OCI-LY7 (cell line): ENCODE measurements at regions not wholly inside any gene's neighbourhood (a gene's known extent, or its start where the extent isn't known, plus 50 kb on each side); places are given as distances from the start of the nearest gene placed in this dataset.
A peak's percentile ranks its signal among the peaks of the same experiment; 100 is the strongest.
"Not testable (repeated sequence)": the region's sequence is repeated elsewhere in the genome, so short reads cannot be mapped to it uniquely, and the experiment has no call there.

Experiments
- BruUV-seq: library from RNA; stranded (reverse); fragments of 400-500 nt; replicated peaks from 2 replicates; lab custom pipeline; 2021; lab: Mats Ljungman, UMichigan
- CTCF ChIA-PET: fragments of 300-600 bp; sonication (Branson Sonifier 250); formaldehyde crosslinking; loops from one replicate; lab custom pipeline; 2022; ENCODE audit warnings: antibody characterized with exemption; ENCODE audit not compliant: unreplicated experiment; lab: Charles Lee
- POLR2A ChIA-PET: fragments of 300-600 bp; sonication (Branson Sonifier 250); formaldehyde crosslinking; loops from one replicate; lab custom pipeline; 2022; ENCODE audit warnings: antibody characterized with exemption; lab: Charles Lee
- DNase-seq: peaks from one replicate; pipeline ENCODE4 v3.0.0-alpha.2; 2015; ENCODE audit warnings: low spot score
- H2AFZ ChIP-seq: fragments of 200-600 bp; sonication (generic), shearing (Covaris generic); 2 replicates; pipeline ENCODE4 v1.6.1; 2014; ENCODE audit warnings: mild to moderate bottlenecking, antibody characterized with exemption, low read length, moderate library complexity
- H3K27ac ChIP-seq: fragments of 200-600 bp; sonication (generic); 2 replicates; pipeline ENCODE4 v1.5.1; 2014; ENCODE audit warnings: mixed run types, low read depth, mild to moderate bottlenecking, moderate library complexity, low read length, inconsistent platforms; ENCODE audit not compliant: poor library complexity, severe bottlenecking
- H3K36me3 ChIP-seq: fragments of 200-600 bp; sonication (generic); 2 replicates; pipeline ENCODE4 v1.6.1; 2014; ENCODE audit warnings: mild to moderate bottlenecking, antibody characterized with exemption, low read length, moderate library complexity, mixed read lengths; ENCODE audit not compliant: insufficient read depth
- H3K4me1 ChIP-seq: fragments of 200-600 bp; sonication (generic); 2 replicates; pipeline ENCODE4 v1.5.1; 2014; ENCODE audit warnings: mild to moderate bottlenecking, low read length; ENCODE audit not compliant: insufficient read depth, poor library complexity, severe bottlenecking
- H3K4me2 ChIP-seq: fragments of 200-600 bp; sonication (generic); 2 replicates; pipeline ENCODE4 v1.6.1; 2014; ENCODE audit warnings: mild to moderate bottlenecking, low read length
- H3K4me3 ChIP-seq: fragments of 200-600 bp; sonication (generic); 2 replicates; pipeline ENCODE4 v1.5.1; 2014; ENCODE audit warnings: mild to moderate bottlenecking, low read depth, low read length; ENCODE audit not compliant: poor library complexity, severe bottlenecking
- H3K79me2 ChIP-seq: fragments of 200-600 bp; sonication (generic); 2 replicates; pipeline ENCODE4 v1.6.1; 2016; ENCODE audit warnings: low read depth, mild to moderate bottlenecking, low read length, moderate library complexity, mixed read lengths; ENCODE audit not compliant: insufficient read depth
- H3K9me2 ChIP-seq: fragments of 200-600 bp; sonication (generic); 2 replicates; pipeline ENCODE4 v1.6.1; 2016; ENCODE audit warnings: mild to moderate bottlenecking, low read length, mixed read lengths; ENCODE audit not compliant: insufficient read depth
- H3K9me3 ChIP-seq: fragments of 200-600 bp; sonication (generic); 2 replicates; pipeline ENCODE4 v1.6.1; 2014; ENCODE audit warnings: mild to moderate bottlenecking, mixed run types, low read length, mixed read lengths
- H4K20me1 ChIP-seq: fragments of 200-600 bp; sonication (generic); 2 replicates; pipeline ENCODE4 v1.6.1; 2014; ENCODE audit warnings: mild to moderate bottlenecking, antibody characterized with exemption, low read length, moderate library complexity, mixed read lengths; ENCODE audit not compliant: insufficient read depth
- intact Hi-C: fragments of 100-400 bp; cut with micrococcal nuclease; formaldehyde crosslinking; loops from one replicate; pipeline ENCODE4 v1.10.0; 2022; ENCODE audit not compliant: unreplicated experiment
- TF ChIP-seq, protein P1 (sequence below): fragments of 200-600 bp; sonication (generic); conservative IDR thresholded peaks from 2 replicates; pipeline ENCODE4 v1.5.1; 2014; ENCODE audit warnings: mild to moderate bottlenecking, antibody characterized with exemption, low read length, moderate library complexity, mixed read lengths

DNA sequence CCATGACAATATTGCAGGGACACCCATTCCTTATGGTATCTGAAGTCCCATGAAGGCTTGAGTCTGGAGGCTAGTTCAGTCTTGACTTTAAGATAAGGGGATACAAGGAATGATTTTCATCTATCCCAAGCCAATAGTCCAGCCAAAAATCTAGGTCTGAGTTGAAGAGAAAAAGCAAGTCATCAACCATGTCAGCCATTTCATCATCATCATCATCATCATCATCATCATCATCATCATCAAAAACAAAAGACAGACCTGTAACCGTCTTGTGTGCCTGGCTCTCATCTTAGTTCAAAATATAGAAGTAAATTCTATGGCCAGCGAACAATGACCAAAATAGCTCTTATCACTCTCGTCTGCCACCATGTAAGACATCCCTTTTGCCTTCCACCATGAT is 59.5 kb upstream of the FAM90A26 start:
- H3K27ac ChIP-seq, H3K9me2 ChIP-seq, H3K4me2 ChIP-seq, H3K9me3 ChIP-seq, CTCF ChIA-PET, intact Hi-C loops, H3K4me1 ChIP-seq, H3K36me3 ChIP-seq, POLR2A ChIA-PET, H4K20me1 ChIP-seq, H3K4me3 ChIP-seq, H2AFZ ChIP-seq, BruUV-seq, H3K79me2 ChIP-seq, DNase-seq: not testable (repeated sequence)

DNA sequence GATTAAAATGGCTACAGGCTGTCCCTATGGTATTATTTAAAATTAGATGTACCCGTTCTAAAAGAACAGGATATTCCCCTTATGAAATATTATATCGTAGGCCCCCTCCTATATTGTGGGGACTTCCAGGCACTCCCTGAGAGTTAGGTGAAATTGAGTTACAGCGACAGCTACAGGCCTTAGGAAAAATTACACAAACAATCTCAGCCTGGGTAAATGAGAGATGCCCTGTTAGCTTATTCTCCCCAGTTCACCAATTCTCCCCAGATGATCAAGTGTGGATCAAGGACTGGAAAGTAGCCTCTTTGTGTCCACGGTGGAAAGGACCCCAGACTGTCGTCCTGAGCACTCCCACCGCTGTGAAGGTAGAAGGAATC is 67.1 kb upstream of the FAM90A26 start:
- intact Hi-C loops, POLR2A ChIA-PET: not testable (repeated sequence)

DNA sequence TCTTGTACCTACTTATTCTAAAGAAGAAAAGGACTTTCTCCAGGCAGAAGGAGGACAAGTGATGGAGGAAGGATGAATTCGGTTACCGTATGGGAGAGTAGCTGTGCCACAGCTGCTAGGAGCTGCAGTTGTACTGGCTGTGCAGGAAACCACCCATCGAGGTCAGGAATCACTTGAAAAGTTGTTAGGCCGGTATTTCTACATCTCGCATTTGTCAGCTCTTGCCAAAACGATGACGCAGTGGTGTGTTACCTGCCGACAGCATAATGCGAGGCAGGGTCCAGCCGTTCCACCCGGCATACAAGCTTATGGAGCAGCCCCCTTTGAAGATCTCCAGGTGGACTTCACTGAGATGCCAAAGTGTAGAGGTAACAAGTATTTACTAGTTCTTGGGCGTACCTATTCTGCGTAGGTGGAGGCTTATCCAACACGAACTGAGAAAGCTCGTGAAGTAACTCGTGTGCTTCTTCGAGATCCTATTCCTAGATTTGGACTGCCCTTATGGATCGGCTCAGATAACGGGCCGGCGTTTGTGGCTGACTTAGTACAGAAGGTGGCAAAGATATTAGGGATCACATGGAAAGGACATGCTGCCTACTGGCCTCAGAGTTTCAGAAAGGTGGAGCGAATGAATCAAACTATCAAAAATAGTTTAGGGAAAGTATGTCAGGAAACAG is 67.6 kb upstream of the FAM90A26 start:
- H3K79me2 ChIP-seq, CTCF ChIA-PET, BruUV-seq: not testable (repeated sequence)

More for the DNA sequence above, 67.1 kb upstream of the FAM90A26 start:
- H3K4me3 ChIP-seq, BruUV-seq, H3K4me1 ChIP-seq, H3K27ac ChIP-seq, H4K20me1 ChIP-seq, H3K79me2 ChIP-seq, H3K36me3 ChIP-seq, H3K9me3 ChIP-seq, H2AFZ ChIP-seq, H3K4me2 ChIP-seq, DNase-seq, CTCF ChIA-PET, H3K9me2 ChIP-seq: not testable (repeated sequence)
- TF ChIP-seq, protein P1, sequence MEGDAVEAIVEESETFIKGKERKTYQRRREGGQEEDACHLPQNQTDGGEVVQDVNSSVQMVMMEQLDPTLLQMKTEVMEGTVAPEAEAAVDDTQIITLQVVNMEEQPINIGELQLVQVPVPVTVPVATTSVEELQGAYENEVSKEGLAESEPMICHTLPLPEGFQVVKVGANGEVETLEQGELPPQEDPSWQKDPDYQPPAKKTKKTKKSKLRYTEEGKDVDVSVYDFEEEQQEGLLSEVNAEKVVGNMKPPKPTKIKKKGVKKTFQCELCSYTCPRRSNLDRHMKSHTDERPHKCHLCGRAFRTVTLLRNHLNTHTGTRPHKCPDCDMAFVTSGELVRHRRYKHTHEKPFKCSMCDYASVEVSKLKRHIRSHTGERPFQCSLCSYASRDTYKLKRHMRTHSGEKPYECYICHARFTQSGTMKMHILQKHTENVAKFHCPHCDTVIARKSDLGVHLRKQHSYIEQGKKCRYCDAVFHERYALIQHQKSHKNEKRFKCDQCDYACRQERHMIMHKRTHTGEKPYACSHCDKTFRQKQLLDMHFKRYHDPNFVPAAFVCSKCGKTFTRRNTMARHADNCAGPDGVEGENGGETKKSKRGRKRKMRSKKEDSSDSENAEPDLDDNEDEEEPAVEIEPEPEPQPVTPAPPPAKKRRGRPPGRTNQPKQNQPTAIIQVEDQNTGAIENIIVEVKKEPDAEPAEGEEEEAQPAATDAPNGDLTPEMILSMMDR: peak; percentile 57

DNA sequence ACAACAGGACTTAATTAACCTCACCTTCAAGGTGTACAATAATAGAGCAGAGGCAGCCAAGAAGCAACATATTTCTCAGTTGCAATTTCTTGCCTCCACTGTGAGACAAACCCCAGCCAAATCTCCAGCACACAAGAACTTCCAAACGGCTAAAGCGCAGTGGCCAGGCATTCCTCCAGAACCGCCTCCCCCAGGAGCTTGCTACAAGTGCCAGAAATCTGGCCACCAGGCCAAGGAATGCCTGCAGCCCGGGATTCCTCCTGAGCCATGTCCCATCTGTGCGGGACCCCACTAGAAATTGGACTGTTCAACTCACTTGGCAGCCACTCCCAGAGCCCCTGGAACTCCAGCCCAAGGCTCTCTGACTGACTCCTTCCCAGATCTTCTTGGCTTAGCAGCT is 73.9 kb upstream of the FAM90A26 start:
- intact Hi-C loops, H3K4me3 ChIP-seq, CTCF ChIA-PET, H3K36me3 ChIP-seq, H2AFZ ChIP-seq, POLR2A ChIA-PET, H3K27ac ChIP-seq, H3K9me2 ChIP-seq, H3K4me1 ChIP-seq, H3K79me2 ChIP-seq, BruUV-seq, H3K9me3 ChIP-seq, H4K20me1 ChIP-seq, DNase-seq, H3K4me2 ChIP-seq: not testable (repeated sequence)

More for the DNA sequence above, 67.6 kb upstream of the FAM90A26 start:
- H3K4me2 ChIP-seq, H4K20me1 ChIP-seq, H3K36me3 ChIP-seq, H3K4me3 ChIP-seq, H3K9me3 ChIP-seq, H3K4me1 ChIP-seq, H3K9me2 ChIP-seq, intact Hi-C loops, H3K27ac ChIP-seq, H2AFZ ChIP-seq, POLR2A ChIA-PET, DNase-seq: not testable (repeated sequence)

DNA sequence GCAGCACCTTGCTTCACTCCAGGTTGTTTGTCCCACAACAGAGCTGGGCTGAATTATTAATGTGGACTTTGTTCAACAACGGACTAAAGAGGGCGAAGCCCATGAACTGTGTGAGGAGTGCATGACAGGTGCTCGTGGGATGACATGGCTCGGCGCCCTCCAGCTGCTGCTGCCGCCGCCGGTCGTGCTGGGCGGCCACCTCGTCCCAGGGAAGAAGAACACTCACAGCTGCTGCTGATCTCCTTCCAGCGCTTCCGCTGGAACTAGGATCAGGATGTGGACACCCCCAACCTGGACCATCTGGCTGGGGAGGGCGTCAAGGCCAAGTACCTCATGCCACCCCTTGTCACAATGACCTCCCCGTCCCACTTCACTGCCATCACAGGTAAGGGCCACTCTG is 91.4 kb upstream of the FAM90A26 start:
- CTCF ChIA-PET, H4K20me1 ChIP-seq, DNase-seq, H3K4me3 ChIP-seq, intact Hi-C loops, H3K9me2 ChIP-seq, H2AFZ ChIP-seq, H3K9me3 ChIP-seq, H3K36me3 ChIP-seq, POLR2A ChIA-PET, H3K4me1 ChIP-seq, H3K79me2 ChIP-seq, H3K4me2 ChIP-seq, BruUV-seq, H3K27ac ChIP-seq: not testable (repeated sequence)

DNA sequence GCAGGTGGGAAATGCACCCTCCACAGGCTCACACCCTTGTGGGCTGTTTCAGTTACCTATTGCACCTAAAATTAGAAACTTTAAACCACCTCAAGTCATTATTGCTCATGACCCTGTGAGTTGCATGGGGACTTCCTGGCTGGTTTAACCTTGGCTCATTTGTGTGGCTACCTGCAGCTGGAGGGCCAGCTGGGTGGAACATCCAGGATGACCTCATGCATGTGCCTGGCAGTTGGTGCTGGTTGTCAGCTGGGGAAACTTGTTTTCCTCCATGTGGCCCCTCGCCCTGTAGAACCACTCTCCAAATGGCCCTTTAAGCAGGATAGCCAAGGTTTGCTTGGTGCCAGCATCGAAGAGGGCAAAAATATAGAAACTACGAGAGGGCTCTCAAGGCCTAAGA is 93.2 kb upstream of the FAM90A26 start:
- CTCF ChIA-PET, DNase-seq, POLR2A ChIA-PET, H3K4me2 ChIP-seq, H3K9me3 ChIP-seq, H3K4me3 ChIP-seq, intact Hi-C loops, H3K4me1 ChIP-seq, H3K27ac ChIP-seq, H3K36me3 ChIP-seq, H4K20me1 ChIP-seq, H3K9me2 ChIP-seq, H2AFZ ChIP-seq, BruUV-seq, H3K79me2 ChIP-seq: not testable (repeated sequence)
